Medulla oblongata (tissue), 1 donor: ENCODE measurements at regions not wholly inside any gene's neighbourhood (a gene's known extent, or its start where the extent isn't known, plus 50 kb on each side); places are given as distances from the start of the nearest gene placed in this dataset.
"Not testable (repeated sequence)": the region's sequence is repeated elsewhere in the genome, so short reads cannot be mapped to it uniquely, and the experiment has no call there.

Source experiments
- DNase-seq: peaks from one replicate; pipeline ENCODE4 v3.0.0-alpha.2; 2015; ENCODE audit errors: extremely low spot score

- DNase-seq: peak; percentile 73
Observed at GRCh38 chr13:50484472-50485113, 358.9 kb downstream of the DLEU7 start.

- DNase-seq: peak; percentile 22
Observed at GRCh38 chr13:50485979-50486935, 357.2 kb downstream of the DLEU7 start.

DNA sequence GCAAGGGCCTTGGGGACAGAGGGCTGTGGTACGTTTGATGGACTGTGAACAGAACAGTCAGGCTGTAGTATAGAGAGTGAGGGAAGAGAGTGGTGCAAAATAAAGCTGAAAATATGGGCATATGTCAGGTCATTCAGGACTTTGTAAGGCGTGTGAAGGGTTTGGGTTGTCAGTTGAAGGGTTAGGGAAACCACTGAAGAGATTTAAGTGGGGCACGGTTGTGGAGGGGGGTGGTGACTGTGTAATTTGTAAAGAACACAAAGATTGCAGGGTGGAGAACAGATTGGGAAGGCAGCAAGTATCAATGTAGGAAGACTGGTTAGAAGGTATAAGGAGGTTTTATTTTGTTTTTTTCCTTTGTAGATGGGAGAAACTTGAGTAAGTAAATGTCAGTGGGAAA lies 349.8 kb downstream of the DLEU7 start:
- DNase-seq: no peak

DNA sequence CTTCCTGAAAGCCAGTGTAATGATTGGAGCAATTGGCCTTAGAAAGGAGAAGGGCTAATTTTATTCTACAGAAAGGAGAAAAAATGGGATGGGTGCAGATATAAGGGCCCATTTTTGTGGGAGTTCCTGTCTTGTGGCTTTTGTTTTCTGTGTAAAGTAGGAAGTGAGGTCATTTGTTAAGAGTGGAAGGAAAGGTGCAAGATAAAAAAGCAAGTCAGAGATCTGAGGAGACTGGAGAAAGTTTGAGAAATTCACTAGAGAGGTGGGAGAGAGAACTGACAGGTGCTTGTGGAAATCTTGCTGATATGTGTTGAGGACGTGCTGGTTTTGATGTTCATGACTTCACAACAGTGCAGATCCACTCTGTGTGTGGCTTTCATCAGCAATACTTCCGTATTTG lies 349.4 kb downstream of the DLEU7 start:
- no peak for DNase-seq

- not testable (repeated sequence) for DNase-seq
Observed at GRCh38 chr13:50503212-50503611, 340.3 kb downstream of the DLEU7 start.

DNA sequence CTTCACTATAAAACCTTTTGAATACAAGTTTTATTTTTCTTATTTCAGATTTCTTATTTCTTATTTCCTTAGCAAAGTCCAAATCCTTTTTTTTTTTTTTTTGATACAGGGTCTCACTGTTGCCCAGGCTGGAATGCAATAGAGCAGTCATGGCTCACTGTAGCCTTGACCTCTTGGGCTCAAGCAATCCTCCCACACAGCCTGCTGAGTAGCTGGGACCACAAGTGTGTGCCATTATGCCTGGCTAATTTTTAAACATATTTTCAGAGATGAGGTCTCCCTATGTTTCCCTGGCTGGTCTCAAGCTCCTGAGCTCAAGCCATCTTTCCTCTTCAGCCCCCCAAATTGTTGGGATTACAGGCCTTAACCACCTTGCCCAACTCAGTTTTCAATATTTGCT lies 334.3 kb downstream of the DLEU7 start:
- DNase-seq: no peak

- no peak for DNase-seq
Observed at GRCh38 chr13:50509771-50510441, 333.6 kb downstream of the DLEU7 start.

DNA sequence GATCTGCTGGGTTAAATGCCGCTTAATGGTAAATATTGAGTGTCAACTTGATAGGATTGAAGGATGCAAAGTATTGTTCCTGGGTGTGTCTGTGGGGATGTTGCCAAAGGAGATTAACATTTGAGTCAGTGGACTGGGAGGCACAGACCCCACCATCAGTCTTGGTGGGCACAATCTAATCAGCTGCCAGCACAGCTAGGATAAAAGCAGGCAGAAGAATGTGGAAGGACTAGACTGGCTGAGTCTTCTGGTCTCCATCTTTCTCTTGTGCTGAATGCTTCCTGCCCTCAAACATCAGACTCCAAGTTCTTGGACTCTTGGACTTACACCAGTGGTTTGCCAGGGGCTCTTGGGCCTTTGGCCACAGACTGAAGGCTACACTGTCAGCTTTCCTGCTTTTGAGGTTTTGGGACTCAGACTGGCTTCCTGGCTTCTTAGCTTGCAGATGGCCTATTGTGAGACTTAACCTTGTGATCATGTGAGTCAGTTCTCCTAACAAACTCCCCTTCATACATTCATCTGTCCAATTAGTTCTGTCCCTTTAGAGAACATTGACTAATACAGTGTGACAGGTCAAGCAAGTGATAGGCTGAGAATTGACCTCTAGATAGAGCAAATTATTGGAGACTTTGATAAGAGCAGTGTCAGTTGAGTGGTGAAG lies 332.5 kb downstream of the DLEU7 start:
- DNase-seq: not testable (repeated sequence)

DNA sequence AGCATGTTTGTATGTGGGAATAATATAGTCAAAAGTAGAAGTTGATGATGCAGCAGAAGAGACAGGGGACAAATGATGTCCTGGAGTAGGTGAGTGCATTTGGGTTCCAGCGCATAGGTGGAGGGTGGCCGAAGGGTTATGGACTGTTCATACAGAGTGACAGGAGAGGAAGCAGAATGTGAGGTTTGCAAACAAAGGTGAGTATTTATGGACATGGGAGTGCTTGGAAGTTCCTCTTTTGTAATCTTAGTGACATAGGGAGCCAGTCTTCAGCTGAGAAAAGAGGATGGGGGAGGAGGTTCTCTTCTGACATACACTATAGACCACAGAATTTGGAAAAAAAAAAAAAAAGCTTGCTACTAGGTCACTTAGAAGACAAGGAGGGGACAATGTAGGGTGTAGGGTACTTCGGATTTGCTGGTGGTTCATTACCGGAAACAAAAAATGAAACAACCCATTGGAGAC lies 331.6 kb downstream of the DLEU7 start:
- peak; percentile 59 for DNase-seq

GRCh38 chr13:50512474-50513299 lies 330.8 kb downstream of the DLEU7 start:
- DNase-seq: peak; percentile 86

DNA sequence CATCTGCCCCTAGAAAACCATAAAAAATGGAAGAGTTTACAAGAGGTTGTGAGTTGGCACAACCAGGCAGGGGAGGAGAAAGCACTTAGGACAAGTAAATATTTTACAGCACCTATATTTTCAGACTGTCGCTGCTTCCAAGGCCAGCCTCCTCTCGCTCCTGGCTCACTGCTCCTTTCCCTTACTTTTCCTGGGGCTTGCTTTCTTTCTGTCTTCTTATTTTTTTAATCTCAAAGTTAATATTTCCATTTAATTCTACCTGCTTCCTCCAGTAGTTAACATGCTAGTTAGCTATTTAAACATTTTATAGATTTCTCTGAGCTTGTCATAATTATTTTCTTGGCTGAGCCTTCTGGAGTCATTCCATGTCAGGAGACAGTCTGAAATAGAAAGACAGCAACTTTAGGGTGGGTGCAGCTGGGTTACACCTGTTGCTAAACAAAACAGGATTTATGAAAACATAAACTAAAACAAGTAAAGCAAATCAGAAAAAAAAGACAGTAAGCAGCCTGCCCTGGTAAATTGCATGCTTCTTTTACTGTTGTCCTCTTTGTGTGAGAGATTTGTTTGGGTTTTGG lies 330.1 kb downstream of the DLEU7 start:
- no peak for DNase-seq

DNA sequence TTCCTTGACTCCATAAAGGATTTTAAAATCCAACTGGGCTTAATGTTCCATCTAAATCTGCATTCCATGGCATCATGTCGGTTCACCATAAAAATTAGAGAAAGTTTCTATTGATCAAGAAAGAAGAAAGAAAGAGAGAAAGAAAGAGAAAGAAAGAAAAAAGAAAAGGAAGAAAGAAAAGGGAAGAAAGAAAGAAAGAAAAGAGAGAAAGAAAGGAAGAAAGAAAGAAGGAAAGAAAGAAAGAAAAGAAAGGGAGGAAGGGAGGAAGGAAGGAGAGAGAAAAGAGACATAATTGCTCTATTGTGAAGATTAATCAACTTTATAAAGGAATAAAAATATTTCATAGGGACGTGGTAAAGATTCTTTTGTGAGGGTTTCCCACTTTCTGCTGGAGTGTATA lies 329.2 kb downstream of the DLEU7 start:
- no peak for DNase-seq

DNA sequence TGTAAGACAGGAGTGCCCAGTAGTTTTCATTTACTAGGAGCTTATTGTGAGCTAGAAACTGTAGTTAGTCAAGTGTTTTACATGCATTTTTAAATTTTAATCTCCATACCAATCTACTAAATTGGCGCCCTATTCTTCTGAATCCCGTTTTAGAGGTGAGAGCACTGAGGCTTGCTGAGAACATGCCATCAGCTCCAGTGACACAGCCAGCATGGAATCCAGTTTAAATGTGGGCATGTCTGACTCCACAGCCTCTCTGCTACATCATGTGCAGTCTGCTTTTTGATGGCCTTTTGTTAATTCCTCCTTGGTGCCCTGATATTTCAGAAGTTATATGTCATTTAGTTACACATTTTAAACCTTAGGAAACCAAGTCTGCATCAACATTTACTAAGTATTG lies 325.4 kb downstream of the DLEU7 start:
- DNase-seq: no peak

GRCh38 chr13:50518781-50519201 lies 324.7 kb downstream of the DLEU7 start:
- peak; percentile 90 for DNase-seq

DNA sequence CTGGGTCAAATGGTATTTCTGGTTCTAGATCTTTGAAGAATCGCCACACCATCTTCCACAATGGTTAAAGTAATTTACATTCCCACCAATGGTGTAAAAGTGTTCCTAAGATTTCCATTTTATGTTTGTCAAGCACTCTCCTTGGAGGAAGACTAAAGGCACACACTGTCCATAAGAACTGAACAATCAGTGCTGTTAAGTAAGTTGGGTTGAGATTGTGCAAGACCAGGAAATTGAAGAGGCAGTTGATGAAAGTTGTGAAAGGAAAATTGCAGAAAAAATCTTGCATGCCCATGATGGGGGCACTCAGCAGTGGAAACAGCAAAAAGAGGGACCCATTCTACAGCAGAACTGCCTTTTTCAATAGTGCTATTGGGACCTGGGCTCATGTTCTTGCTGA lies 323.6 kb downstream of the DLEU7 start:
- DNase-seq: no peak

DNA sequence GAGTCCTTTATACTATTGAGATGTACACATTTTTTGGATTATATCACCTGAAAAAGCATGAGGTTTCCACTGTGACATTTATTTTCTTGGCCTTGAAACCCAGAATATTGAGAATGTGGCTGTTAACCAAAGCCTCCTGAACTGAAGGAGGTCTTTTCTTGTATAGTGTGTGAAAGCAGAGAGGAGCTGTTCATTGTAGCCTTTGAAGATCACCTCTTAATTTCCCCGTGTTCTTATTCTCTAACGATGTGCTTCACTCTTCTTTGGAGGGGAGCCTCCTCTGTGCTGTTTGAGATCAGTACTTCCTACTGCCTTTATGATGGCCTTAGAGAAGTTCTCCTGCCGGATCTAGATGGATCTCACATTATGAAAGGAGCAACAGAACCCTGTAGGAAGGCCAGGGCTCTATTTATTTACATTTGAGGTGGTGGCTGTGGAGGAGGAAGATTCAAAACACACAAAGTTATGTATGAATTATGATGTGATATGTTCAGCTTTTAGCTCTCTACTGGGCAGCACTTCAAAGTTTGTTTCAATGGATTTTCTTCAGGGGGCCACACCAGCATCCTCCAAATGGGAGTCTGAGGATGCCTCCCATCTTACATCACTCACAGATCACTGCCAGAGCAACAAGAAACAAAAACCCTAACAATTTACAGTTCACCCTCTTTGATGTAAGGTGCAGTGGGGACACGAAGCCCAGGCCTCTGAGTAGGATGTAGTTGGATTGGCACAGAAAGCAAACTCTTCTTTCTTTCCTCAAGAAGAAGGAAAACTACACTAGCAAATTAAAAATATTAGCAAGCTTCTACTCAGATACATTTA lies 322.3 kb downstream of the DLEU7 start:
- no peak for DNase-seq

- no peak for DNase-seq
Observed at GRCh38 chr13:50521831-50522149, 321.7 kb downstream of the DLEU7 start.

DNA sequence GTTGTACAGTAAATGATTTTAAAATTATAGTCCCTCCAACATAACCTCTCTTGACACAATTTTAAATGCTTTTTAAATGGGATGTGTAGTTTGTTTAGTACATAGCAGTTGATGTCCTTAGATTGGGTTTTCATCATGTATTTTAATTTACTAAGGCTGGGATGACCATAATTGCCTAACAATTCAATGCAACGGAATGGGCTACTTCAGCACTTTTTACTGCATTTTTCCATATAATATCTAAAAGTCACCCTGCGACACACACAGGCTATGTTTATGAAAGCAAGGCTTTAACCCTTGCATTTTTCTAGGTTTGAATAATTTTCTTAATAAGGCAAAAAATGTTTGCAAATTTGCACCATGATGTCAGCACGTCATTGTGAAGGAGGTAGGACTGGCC lies 321.0 kb downstream of the DLEU7 start:
- no peak for DNase-seq

DNA sequence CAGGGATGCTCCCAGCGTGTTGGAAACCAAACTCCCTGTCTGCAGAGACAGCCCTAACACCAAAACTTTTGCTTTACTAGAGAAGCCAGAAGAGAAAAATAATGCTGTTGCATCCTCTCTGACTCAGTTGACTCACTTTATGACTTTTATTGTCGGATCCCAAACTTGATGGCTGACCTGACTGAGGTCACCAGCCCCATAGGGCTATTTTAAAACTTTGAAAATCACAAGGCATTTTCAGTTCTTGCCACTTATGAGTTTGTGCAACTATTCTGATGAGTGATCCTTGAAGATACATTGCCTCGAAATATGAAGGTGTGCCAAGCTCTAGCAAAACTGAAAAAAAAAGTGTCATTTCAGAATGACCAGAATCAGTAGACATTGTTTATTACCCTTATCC lies 320.2 kb downstream of the DLEU7 start:
- DNase-seq: no peak

DNA sequence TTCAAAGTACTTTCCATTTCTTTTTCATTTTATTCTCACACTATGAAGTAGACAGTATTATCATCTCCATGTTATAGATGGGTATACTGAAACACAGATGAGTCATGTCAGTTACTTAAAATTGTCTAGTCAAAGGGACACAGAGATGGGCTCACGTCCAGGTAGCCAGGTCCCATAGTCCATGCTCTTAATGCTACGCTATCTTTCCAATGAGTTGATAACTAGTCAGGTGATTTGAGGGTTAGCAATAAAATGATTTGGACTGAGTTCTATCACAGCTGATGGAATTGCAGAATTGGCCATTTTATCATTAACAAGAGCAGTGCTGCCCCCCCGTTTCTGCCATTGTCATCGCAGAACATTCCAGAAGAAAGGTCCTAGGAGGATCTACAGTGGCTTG lies 318.9 kb downstream of the DLEU7 start:
- DNase-seq: no peak
